ENCODE measurements at regions not wholly inside any gene's neighbourhood (a gene's known extent, or its start where the extent isn't known, plus 50 kb on each side); places are given as distances from the start of the nearest gene placed in this dataset.
"Not testable (repeated sequence)": the region's sequence is repeated elsewhere in the genome, so short reads cannot be mapped to it uniquely, and the experiment has no call there.

DNA sequence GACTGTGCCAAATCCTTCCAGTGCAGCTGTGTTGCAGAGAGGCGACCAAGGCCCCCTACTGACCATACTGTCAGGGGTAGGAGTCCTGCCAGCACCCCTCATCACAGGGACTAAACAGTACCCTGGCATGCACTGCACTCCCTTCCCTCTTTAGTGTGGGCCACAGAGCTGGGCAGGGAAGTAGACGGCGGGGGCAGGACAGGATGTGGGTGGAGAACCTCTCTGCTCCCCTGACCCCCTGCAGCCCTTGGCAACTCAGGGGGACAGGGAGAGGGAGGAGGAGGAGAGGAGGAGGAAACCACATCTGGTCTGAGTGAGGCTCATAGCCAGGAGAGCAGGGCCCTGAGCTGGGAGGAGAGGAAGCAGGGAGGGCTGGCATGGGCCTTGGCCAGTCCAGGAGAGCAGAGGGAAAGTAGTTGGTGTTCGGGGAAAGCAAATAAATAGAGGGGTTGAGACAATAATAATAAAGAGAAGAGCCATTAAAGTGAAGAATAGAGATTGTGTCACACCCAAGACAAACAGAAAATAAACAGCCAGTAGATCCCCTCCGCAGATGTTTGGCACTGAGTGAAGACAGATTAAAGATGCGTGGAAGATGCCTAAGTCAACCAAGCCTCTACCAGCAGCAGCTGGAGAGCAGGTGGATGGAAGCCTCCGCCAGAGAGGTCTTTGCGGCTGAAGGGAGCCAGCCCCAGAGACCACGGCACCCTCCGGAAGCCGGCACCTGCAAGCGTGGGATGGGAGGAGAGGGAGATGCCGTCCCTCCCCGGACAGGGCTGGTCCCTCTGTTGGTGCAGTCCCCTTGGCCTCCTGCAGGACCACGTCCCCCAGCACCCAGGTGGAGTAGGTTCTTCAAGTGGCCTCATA is 61.5 kb downstream of the RPUSD4 start:
- no peak for DNase-seq (ENCODE audit: low spot score)

DNA sequence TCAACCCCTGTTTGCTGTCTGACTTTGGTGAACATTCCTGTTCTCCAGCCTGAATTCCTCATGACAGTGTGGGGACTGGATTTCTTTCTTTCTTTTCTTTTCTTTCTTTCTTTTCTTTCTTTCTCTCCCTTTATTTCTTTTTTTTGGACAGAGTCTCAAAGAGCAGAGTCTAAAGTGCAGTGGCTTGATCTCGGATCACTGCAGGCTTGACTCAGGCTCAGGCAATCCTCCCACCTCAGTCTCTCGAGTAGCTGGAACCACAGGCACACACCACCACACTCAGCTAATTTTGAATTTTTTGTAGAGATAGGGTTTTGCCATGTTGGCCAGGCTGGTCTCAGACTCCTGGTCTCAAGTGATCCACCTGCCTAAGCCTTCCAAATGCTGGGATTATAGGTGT is 63.1 kb downstream of the RPUSD4 start:
- no peak for DNase-seq (ENCODE audit: low spot score)

DNA sequence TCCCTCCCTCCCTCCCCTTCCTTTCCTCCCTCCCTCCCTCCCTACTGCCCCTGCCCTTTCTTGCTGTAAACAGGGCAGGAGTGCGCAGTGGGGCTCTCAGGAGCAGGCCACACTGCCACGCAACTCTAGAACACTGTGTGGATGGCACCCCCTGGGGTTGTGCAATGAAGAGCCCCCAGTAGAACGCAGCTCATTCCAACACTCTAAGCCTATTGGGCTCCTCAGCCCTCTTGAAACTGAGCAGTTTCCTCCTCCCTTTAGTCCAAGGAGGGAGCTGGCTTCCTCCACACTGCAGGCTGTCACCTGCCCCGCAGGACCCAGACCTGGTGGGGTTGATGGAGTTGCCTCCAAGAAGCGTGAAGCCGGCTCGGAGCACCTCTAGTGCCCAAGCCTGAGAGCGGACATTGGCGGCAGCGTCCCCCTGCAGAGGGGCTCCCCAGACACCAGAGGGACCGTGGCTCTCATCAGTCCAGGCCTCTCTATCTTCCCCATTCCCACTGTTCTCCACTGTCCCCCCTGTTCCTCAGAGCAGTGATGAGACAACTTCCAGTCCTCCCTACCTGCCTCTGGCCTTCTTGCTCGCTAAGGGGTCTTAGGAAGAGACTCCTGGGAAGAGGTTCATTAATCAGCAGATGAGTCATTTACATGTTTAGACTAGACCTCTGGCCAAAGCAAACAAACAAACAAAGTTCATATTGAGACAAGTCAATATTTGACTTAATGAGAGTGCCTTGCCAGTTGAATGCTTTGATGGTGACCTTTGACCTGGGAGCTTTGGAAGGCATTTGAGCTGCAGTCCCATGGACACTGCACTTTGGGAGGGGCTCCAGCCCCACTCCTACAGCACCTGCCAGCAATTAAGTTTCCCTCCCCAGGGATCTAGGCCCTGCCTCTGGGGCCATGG is 64.0 kb downstream of the RPUSD4 start:
- no peak for DNase-seq (ENCODE audit: low spot score)

DNA sequence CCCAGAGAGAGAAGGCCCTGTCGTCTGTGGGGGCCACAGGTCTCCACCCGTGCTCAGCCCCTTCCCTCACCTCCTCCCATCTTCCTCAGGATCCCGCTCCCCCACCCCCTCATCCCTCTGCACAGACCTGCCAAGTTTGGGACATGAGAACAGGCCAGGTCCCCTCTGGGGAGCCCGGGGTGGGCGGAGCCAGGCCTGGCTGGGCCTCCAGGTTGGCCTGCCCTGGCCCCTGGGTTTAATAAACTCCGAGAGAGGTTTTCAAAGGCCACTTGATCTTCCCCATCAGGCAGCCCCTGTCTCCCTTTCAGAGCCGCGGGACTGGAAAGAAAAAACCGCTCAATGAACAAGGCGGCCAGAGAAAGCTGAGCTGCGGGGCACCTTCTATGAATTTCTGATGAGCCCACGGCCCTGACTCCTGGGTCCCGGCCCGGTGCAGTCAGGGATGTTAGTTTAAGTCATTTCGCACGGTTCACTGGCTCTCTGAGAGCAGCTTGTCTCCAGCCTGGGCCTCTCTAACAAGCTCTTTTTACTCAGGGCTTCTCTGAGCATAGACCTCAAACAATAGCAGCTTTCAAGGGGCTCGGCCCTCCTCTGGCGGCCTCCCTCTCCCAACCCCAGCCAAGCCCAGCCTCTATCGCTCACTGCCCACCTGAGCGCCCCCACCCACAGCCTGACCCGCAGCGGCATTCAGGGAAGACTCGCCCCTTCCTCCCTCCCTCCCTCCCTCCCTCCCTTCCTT is 64.8 kb downstream of the RPUSD4 start:
- DNase-seq (ENCODE audit: low spot score): peak; percentile 36

DNA sequence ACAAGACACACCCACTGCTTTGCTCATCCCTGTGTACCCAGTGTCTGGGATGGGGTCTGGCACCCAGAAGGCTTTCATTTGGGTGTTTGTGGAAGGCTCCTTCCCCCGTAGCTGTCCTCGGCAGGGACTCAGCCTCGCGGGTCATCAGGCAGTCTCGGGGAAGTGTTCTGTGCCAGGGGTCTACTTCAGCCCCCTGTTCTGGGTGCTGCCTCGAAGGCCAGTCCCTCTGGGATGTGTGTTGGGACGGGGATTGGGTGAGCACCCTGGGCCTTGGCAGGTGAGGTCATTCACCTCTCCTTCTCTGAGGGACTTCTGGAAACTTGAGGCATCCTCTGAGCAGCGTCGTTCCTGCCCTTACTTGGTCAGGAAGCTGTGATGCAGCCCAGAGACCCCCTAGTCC is 65.5 kb downstream of the RPUSD4 start:
- DNase-seq (ENCODE audit: low spot score): no peak

DNA sequence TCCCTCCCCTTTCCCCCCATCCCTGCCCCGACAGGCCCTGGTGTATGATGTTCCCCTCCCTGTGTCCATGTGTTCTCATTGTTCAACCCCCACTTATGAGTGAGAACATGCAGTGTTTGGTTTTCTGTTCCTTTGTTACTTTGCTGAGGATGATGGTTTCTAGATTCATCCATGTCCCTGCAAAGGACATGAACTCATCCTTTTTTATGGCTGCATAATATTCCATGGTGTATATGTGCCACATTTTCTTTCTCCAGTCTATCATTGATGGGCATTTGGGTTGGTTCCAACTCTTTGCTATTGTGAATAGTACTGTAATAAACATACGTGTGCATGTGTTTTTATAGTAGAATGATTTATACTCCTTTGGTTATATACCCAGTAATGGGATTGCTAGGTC is 68.0 kb downstream of the RPUSD4 start:
- not testable (repeated sequence) for DNase-seq (ENCODE audit: low spot score)

DNA sequence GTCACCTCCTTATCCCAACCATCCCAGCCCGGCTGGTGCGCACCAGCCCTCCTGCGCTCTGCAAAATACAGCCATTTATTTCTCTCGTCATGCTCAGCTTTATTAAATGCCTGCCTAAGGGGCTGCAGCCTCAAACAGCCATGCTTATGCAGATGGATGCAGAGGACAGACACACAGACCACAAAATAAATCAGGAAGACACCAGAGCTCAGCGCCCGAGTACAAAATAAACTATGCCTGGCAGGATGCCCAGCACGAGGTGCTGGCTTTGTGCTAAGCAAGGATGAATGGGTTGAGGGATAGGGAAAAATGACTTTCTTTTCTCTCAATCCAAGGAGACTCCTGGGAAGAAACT is 70.5 kb downstream of the RPUSD4 start:
- DNase-seq (ENCODE audit: low spot score): peak; percentile 77

DNA sequence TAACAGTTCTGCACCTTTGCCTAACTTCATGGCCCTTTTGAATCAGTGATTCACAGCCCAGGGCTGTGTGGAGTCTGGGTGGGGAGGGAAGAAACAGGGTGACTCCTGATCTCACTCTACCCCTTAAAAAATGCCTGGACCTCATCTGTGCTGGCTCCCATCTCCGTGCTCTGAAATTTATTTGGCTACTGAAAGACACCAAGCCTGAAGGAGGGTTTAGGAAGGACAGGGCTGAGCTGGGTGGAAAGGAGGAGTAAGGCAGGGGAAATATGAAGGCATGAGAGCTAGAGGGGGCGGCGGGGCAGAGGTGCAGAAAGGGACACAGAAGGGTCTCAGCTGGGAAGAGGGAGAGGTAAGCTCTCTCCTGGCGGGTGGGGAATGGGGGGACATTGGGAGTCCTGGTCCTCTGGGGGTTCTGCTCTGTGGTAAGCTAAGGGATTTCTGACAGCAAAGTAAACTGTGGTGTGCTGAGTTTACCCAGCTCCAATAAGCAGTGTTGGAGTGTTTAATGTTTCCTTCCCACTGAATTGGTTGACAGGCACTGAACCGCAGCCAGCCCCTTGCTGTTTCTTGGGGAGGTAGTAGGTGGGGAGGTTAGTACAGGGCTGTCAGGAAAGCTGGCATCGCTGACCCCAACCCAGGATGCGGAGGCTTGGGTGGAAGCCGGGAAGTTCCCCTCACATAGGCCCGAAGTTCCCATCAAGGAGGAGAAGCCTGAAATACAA is 71.1 kb downstream of the RPUSD4 start:
- DNase-seq (ENCODE audit: low spot score): no peak

DNA sequence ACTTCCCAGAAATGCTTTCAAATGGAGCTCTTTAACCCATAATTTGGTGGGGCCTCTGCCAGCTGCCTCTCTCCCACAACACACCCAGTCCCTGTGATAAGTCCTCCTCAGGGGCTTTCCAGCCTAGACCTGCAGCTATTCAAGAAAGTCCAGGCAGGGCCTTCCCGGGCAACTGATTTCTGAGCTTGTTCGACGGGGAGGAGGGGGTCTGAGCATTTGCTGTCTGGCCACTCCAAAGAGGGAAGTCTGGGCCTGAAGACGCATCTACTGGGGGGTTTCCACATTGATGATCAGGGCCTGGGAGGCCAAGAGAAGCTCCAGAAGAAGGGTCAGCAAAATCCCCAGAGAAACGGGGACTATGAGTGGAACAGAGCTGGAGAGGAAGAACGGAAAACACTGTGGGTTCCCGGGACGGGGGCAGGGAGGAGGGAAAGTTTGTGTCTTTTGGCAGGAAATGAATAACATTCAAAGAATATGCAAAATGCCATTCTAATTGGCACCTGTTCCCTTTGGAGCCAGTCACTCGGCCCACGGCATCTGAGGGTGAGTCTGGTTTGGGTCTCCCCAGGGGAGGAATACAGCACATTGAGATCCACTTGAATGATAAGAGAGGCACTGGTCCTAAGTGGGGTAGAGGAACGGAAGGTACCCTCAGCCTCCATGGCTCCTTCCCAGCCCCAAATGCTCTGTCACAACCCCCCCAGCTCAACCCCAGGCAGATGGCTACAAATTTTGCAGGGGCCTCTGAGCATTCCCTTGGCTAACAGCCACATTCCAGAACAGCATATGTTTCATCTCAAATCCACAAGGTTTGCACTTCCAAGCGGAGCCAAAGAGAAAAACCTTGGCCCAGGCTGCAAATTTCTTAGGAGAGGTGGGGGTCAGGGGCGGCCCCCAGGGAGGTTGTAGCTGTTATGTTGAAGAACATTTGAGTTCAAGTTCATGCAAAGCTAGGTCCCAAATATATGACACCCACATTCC is 72.0 kb downstream of the RPUSD4 start:
- DNase-seq (ENCODE audit: low spot score): peak; percentile 94

DNA sequence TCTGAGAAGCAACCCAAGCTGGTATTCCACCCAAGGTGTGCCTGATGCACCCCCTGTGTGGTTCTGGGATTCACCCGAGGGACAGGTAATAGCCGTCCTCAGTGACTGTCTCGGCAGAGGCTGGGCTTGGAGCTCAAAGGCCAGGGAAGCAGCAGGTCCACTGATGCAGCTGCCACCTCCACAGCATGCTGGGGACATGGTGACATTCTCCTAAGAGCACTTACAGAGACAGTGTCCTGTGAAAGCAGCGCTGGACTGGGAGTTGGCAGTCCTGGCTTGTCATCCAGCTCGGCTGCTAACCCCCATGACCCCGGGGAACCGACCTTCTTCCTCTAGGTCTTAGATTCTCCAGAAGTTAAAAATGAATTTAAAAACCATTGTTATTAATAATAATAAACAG is 72.8 kb downstream of the RPUSD4 start:
- no peak for DNase-seq (ENCODE audit: low spot score)

DNA sequence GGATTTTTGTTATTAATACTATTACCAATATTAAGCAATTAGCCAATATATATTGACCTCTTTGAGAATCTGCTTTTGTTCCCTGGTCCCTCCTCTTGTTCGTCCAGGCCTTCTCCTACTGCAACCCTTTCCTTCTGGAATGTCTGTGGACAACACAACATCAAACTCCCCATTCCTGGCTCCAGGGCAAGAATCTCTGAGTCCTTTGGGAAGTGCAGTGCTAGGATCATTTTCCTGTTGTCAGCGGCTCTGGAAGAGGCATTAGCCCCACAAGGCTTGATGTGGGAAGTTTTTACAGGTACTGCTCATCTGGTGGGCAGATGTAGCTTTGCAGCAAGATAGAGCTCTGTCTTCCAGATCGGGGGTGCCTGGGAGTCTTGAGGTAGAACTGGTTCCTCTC is 74.3 kb downstream of the RPUSD4 start:
- DNase-seq (ENCODE audit: low spot score): no peak

DNA sequence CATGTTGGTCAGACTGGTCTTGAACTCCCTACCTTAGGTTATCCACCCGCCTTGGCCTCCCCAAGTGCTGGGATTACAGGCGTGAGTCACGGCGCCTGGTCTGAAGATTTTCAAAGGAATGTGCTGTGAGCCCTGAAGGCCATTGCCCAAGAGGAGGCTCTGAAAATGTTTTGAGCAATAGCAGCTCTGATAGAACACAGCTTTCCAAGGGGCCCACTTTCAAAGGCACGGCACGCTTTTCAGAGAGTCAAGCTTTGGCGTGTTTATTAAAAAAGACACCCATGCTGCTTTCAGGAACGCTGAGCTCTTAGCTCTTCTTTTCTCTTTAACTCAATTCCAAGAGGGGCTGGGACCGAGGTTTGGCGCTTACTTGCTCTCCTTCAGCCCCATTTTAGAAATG is 73.8 kb upstream of the CDON start:
- DNase-seq (ENCODE audit: low spot score): no peak

DNA sequence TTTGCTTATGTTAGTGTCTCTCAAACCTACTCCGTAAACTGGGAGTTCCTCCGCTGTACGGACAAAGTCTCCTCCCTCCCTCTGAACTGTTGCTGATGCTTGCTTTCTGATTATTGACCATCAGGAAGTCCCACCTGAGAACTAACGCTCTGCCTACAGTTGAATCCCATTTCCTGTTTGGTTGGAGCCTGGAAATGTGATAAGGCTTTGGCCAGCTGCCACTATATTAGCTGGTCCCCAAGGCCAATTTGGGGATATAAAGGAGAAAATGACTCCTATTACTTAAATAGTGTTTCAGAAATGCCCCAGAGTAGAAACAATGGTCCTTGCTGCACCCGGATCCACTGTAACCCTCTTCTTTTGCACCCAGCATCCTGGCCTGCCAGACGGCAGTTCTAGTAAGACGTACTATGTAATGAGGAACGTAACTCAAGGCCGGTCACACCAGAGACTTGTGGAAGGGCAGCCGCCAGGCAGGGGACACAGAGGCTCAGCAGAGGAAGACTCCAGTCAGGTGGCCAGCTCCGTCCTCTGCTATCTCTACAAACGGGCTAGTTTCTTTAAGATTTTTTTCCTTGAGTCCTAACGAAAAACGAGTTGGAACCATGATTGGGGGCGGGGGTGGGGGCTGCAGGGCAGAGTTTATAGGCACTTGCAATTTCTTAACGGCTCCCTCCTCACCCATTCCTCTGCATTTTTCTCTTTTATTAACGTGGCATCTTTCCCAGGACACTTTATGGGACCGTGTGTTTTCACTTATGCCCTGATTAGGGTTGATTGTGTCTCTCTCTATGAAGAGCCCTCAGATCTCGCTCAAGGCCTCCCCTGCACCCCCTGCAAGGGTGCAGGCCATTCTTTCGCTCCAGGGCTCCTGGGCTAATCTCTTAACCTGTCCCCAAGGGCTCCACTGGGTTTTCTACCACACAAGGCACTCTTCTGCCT is 72.8 kb upstream of the CDON start:
- DNase-seq (ENCODE audit: low spot score): no peak

DNA sequence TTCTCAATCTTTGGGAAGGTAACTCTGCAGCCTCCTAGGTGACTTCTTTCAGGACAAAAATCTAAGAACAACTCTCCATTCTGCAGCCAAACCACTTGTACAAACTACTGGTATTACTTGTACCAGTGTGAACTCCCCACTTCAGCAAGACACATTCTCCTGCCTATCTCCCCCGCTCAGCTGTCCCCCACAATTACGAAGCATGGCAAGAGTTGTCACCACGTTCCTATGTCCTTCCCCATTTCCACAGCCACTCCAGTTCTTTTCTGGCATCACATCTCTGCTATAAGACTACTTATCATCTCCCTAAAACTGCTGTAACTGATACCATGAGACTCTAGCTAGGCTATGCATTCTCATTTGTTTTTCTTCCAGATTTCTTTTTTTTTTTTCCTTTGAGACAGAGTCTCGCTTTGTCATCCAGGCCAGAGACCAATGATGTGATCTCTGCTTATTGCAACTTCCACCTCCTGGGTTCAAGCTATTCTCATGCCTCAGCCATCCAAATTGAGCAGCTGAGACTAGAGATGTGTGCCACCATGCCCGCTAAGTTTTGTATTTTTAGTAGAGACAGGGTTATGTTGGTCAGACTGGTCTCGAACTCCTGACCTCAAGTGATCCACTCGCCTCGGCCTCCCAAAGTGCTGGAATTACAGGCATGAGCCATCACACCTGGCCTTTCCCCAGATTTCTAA is 71.9 kb upstream of the CDON start:
- no peak for DNase-seq (ENCODE audit: low spot score)

DNA sequence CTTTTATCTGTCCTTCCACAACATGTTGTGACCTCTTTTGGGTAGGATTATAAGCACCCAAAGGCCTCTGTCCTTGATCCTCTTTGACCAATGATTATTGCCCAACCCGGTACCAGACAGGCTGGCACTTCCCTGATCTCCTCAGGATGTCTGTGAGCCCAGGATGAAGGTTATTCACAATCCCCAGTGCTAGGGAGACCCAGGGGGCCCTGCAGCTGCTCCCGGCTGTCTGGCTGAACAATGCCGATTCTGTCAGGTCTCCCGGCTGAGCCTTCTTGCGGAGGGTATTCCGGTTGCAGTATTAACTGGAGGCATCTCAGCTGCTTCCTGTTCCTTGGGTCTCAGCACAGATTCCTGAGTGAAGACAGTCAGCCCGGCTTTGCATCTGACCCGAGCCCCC is 71.2 kb upstream of the CDON start:
- no peak for DNase-seq (ENCODE audit: low spot score)

DNA sequence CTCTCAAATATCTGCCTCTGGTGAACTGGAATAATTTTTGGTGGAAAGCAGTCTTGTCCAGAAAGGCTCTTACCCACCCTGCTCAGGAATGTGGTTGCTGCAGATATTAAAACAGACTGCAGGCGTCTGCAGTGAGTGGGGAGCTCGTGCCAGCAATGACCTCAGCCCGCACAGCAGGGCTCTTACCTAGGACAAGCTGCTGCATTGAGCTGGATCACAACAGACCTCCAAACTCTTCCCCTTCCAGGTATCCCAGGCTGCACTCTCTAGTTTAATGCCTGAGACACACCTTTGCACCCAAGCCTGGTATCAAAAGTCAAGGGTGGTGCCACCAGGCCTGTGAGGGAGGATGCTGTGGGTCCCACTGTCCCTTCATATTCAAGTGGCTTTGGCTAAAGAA is 69.7 kb upstream of the CDON start:
- peak; percentile 95 for DNase-seq (ENCODE audit: low spot score)

DNA sequence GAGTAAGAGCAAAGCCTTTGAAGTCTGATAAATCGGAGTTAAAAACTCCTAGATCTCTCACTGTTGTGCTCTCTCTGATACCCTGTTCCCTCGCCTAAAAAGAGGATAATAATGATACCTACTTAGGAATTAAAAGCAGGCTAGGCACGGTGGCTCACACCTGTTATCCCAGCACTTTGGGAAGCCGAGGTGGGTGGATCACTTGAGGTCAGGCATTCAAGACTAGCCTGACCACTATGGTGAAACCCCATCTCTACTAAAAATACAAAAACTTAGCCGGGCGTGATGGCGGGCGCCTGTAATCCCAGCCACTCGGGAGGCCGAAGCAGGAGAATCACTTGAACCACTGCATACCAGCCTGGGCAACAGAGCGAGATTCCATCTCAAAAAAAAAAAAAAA is 68.1 kb upstream of the CDON start:
- not testable (repeated sequence) for DNase-seq (ENCODE audit: low spot score)

DNA sequence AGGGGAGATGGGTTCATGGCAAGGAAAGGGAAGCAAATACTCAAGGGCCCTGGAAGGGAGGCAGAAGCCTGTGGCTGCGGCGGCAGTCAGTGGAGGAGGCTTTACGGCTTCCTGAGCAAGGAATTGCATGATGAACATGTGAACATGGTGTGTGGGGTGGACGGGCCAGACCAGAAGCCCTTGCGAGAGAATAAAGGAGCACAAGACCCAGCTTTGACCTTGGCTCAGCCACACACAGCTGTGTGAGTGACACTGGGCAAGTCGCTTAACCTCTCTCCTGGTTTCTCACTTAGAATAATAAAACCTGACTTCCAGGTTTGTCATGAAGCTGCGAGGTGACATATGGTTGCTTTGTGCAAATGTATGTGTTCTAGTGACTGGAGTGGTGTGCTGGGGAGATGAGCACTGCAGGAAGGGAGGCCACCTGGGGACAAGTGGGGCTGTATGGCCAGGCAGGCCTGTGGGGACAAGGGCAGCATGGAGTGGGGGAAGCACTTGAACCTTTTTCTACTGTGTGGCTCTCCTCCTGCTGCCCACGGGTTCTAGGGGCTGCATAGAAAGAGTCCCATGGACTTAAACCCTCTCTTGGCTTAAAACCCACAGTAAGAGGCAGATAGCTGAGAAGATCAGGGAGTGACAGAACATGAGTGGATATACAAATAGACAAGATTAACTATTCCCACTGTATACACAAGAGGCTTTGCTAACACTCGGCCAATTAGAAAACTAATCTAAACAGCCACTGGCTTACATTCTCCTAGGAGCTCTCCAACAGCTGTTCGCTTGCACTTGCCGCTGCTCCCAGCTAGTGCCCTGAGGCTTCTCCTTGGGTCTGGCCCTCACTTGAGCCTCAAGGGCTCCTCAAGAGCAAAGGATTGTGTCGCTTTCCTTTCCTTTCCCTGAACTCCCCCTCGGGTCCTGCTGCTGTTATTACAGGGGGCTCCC is 67.3 kb upstream of the CDON start:
- DNase-seq (ENCODE audit: low spot score): no peak
